ENCODE measurements at regions not wholly inside any gene's neighbourhood (a gene's known extent, or its start where the extent isn't known, plus 50 kb on each side); places are given as distances from the start of the nearest gene placed in this dataset.
A peak's percentile ranks its signal among the peaks of the same experiment; 100 is the strongest.

DNA sequence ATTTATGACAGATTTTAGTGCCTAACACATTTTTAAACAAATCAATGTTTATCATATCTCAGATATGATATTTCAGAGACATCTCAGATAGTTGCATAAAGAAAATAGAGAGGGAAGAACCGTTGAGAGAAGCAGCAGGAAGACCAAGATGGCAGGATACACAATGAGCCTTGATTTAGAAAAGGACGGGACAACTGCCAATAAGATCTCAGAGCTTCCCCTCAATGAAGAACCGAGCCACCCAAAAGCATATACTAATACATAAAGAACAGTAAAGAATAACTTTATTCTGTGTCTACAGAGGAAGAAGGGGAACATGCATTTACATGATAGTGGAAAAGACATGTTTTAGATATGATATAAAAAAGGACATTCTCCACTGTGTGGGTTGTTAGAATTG lies 375.9 kb upstream of the SOX5 start:
- no peak overlapping the region for H3K4me3 ChIP-seq (ENCODE audit: low read depth, low read length)
- TF ChIP-seq, protein P1, sequence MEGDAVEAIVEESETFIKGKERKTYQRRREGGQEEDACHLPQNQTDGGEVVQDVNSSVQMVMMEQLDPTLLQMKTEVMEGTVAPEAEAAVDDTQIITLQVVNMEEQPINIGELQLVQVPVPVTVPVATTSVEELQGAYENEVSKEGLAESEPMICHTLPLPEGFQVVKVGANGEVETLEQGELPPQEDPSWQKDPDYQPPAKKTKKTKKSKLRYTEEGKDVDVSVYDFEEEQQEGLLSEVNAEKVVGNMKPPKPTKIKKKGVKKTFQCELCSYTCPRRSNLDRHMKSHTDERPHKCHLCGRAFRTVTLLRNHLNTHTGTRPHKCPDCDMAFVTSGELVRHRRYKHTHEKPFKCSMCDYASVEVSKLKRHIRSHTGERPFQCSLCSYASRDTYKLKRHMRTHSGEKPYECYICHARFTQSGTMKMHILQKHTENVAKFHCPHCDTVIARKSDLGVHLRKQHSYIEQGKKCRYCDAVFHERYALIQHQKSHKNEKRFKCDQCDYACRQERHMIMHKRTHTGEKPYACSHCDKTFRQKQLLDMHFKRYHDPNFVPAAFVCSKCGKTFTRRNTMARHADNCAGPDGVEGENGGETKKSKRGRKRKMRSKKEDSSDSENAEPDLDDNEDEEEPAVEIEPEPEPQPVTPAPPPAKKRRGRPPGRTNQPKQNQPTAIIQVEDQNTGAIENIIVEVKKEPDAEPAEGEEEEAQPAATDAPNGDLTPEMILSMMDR (conservative IDR thresholded peaks at IDR 0.05; ENCODE audit: low read depth, low read length) = no peak
- DNase-seq (ENCODE audit: low read depth) = no peak

DNA sequence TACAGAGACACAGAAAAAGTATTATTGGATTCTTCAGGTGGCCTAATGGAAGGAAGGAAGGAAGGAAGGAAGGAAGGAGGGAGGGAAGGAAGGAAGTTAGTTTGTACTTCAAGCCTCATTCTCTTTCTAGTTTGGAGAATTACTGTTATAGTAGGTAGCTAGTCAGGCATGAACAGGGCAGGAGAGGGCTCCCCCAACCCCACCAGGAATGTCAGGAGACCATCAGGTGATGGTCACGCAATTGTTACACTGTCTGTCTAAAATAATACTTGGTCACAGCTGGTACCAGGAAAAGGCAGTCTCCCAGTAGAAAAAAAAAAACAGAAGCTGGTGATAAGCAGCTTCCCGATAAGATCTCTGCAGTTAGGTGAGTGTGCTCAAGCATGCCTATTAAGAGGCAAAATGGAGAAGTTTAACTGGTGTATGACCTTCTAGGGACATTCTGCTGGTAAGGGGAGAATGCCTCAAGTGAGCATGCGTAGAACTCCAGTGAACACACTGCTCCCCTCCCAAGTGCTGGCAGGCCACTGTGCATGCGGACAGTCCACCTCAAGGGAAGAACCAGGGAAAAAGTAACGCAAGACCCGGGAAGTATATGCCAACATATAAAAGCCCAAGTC lies 358.4 kb upstream of the SOX5 start:
- TF ChIP-seq, protein P1 (conservative IDR thresholded peaks at IDR 0.05; ENCODE audit: low read depth, low read length) = no peak
- H3K4me3 ChIP-seq (ENCODE audit: low read depth, low read length) = no peak overlapping the region
- no peak for DNase-seq (ENCODE audit: low read depth)

DNA sequence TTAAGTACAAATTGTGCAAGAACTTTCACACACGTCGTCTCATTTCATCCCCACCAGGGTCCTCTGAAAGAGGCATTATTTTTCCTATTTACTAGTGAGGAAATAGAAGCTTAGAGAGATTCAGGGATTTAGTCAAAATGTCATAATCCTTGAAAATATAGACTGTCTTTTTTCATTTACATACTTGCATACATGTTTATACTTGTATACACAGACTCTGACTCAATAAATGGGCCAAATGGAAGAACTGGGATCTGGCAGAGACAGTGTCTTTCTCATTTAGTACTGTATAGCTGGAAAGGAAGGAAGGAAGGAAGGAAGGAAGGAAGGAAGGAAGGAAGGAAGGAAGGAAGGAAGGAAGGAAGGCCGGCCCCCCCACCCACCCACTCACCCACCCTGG lies 357.7 kb upstream of the SOX5 start:
- TF ChIP-seq, protein P1 (conservative IDR thresholded peaks at IDR 0.05; ENCODE audit: low read depth, low read length) = no peak
- DNase-seq (ENCODE audit: low read depth) = no peak
- H3K4me3 ChIP-seq (ENCODE audit: low read depth, low read length) = no peak overlapping the region

DNA sequence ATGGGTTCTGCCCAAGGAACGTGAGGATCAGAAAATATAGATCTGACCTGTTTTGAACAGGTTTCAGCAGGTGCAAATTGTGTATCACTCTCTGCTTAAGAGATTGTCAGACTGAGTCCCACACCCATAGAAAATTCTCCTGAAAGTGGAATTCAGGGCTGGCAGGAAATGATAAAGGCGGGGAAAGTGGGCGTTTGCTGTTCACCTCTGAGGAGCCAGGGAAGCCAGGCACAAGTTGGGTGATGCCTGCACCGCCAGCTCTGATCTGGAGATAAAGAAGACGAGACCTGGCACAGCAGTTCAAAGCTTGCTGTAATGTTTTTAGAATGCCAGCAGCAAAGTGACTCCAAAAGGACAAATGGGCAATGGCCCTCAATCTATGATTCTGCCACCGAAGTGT lies 356.5 kb upstream of the SOX5 start:
- TF ChIP-seq, protein P1 (conservative IDR thresholded peaks at IDR 0.05; ENCODE audit: low read depth, low read length) = no peak
- no peak overlapping the region for H3K4me3 ChIP-seq (ENCODE audit: low read depth, low read length)
- no peak for DNase-seq (ENCODE audit: low read depth)

DNA sequence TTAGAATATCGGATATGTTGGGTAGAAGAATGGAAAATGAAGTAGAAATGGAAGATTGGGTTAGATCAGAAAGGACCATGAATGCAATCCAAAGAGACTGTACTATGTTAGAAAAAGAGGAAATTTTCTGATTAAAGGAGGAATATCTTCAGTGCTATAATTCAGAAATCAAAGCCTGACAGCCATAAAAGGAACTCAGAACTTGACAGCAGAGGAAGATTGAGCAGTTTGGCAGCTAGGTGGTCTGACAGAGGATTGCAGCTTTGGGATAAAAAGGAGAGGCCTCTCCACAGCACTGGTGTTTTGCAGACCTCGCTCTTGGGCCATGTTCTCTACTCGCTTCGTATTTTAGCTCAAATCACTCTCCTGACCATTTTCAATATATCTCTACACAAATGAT lies 354.8 kb upstream of the SOX5 start:
- DNase-seq (ENCODE audit: low read depth) = no peak
- TF ChIP-seq, protein P1 (conservative IDR thresholded peaks at IDR 0.05; ENCODE audit: low read depth, low read length) = no peak
- H3K4me3 ChIP-seq (ENCODE audit: low read depth, low read length) = no peak overlapping the region

DNA sequence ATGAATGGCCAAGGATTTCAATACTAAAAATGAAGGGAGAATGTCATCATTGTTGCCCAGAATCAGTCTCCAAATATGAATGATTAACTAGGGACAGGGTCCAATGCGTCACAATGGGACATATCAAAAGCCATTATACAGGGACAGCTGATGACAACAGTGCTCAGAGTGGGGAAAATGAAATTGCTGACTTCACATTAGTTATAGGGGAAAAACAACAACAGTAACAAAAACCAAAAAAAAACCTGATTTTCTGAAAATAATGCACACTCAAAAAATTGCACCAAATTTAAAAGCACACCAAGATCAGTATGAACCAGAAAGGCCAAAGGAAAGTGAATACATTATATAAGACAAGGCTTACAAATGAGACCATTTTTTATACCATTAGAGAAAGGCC lies 353.2 kb upstream of the SOX5 start:
- TF ChIP-seq, protein P1 (conservative IDR thresholded peaks at IDR 0.05; ENCODE audit: low read depth, low read length) = no peak
- DNase-seq (ENCODE audit: low read depth) = no peak
- H3K4me3 ChIP-seq (ENCODE audit: low read depth, low read length) = no peak overlapping the region

DNA sequence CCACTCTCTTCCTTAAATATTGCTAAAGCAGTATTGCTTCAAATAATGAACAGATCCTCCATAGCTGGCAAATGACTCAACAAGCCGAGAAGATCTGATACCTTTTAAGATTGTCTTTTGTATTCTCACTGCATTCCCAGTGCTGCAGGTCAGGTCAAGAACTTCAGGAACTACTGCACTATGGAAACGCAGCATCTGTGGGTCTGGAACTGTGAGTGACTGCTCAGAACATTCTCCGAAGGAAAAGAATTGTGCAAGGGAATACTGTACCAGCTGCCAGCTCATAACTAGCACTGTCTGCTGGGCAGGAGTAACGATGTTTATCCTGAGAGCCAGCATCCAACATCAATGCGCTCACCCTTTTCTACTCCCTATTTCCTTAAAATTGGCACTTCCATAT lies 348.0 kb upstream of the SOX5 start:
- peak; percentile 27 for DNase-seq (ENCODE audit: low read depth)

More for the DNA sequence above, 348.0 kb upstream of the SOX5 start:
- TF ChIP-seq, protein P1 (conservative IDR thresholded peaks at IDR 0.05; ENCODE audit: low read depth, low read length) = no peak
- no peak overlapping the region for H3K4me3 ChIP-seq (ENCODE audit: low read depth, low read length)

Data from choroid plexus epithelial cell (primary cell).